Loucy (cell line): ENCODE measurements at regions not wholly inside any gene's neighbourhood (a gene's known extent, or its start where the extent isn't known, plus 50 kb on each side); places are given as distances from the start of the nearest gene placed in this dataset.

Experiments used
- CTCF ChIP-seq: fragments of 200-600 bp; sonication (generic); conservative IDR thresholded peaks from 2 replicates; pipeline ENCODE4 v1.5.1; 2014; ENCODE audit warnings: mild to moderate bottlenecking, antibody characterized with exemption, low read length
- EZH2phosphoT487 ChIP-seq: fragments of 200-600 bp; IDR thresholded peaks from 2 replicates; pipeline ENCODE4 v1.6.1; 2018; ENCODE audit warnings: antibody characterized with exemption, mild to moderate bottlenecking, moderate library complexity, borderline replicate concordance

DNA sequence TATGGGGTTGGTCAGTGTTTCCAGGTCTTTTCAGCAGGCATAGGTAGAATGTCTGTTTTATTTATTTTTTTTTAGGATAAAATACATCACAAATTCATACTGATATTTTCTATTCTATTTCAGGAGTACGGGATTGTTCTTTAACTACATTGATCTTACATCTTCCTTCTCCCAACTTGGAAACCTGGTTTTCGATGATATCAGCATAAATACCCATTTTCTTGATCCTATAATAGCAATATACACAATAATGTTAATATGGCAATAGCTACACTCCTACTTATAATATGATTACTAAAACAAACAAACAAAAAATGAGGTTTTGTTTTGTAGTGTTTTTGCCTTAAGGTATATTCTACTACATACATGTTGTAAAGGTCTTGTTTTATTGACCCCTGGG is 962.4 kb upstream of the GOT2 start:
- TF ChIP-seq CTCF (no peak), EZH2phosphoT487 (no peak)
